ENCODE measurements at regions not wholly inside any gene's neighbourhood (a gene's known extent, or its start where the extent isn't known, plus 50 kb on each side); places are given as distances from the start of the nearest gene placed in this dataset.

- intact Hi-C loops (cut with DNase I): loop anchor here in 1 of 2 donors (5.0 kb wide), 1 partner anchor 1057 kb away; no protein-coding TSS in a partner anchor
- DNase-seq (ENCODE audit: low spot score): peak; percentile 47
Observed at GRCh38 chr2:129444751-129445150, 534.7 kb upstream of the RAB6C start.

GRCh38 chr2:129456691-129457090 lies 522.8 kb upstream of the RAB6C start:
- no peak for DNase-seq (ENCODE audit: low spot score)
- intact Hi-C loops (cut with DNase I): no loop called here

GRCh38 chr2:129457277-129457818 lies 522.1 kb upstream of the RAB6C start:
- DNase-seq (ENCODE audit: low spot score): peak; percentile 51
- intact Hi-C loops (cut with DNase I): no loop called here

DNA sequence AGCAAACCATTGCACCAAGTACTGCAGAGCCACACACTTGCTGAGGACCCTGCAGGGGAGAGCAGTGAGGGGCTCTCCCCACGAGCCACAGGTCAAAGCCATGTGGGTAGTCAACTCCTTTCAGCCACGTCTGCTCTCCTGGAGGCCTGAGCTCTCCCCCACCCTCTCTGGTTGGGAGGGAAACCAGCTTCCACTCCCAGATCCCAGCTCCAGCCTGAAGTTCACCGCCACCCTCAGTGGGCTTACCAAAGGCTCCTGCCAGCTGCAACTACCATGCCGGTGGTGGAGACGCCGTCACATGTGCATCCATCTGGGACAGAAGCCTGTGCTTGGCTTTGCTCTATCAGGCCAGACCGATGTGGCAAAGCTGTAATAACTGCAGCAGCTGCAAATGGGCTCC lies 521.5 kb upstream of the RAB6C start:
- DNase-seq (ENCODE audit: low spot score): peak; percentile 31
- intact Hi-C loops (cut with DNase I): no loop called here

DNA sequence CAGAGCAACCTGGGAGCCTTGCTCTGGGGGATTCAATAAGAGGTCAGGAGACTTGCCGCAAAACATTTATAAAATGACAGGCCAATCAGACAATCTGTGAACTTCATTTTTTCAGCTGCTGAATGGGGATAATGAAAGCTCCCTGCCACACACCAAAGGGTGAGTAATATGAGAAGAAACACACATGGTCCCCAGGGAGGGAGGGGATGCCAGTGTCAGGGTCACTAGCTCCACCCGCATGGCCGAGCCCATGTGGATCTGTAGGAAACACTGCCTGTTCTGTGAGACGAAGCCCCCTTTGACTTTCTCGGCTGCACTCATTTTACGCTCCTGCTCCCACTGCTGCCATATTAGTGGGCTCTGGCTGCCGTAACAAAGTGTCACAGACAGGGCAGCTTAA lies 521.0 kb upstream of the RAB6C start:
- peak; percentile 18 for DNase-seq (ENCODE audit: low spot score)
- intact Hi-C loops (cut with DNase I): no loop called here

- intact Hi-C loops (cut with DNase I): no loop called here
- DNase-seq (ENCODE audit: low spot score): peak; percentile 59
Observed at GRCh38 chr2:129459200-129459876, 520.1 kb upstream of the RAB6C start.

GRCh38 chr2:129459881-129460280 lies 519.6 kb upstream of the RAB6C start:
- intact Hi-C loops (cut with DNase I): no loop called here
- DNase-seq (ENCODE audit: low spot score): peak; percentile 45

- intact Hi-C loops (cut with DNase I): no loop called here
- DNase-seq (ENCODE audit: low spot score): peak; percentile 52
Observed at GRCh38 chr2:129460299-129461198, 518.9 kb upstream of the RAB6C start.

DNA sequence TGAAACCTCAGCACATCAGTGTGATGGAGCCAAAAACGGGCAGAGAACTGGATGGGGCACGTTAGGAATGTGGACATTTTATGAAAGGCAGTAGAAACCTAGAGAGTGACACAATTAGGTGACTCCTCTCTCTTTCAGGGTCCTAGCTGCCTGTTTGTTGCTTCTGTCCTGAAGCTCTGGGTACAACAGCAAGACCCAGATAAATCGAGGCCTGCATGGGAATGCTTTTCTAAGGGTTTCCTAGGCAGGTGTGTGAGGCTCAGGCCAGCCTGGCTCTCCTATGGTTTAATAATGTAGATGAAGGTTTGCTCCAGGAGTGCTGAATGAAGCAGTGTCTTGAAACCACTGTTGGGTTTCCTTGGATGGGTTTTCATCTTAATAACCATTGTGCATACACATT lies 517.1 kb upstream of the RAB6C start:
- no peak for DNase-seq (ENCODE audit: low spot score)
- intact Hi-C loops (cut with DNase I): no loop called here

GRCh38 chr2:129462967-129463366 lies 516.5 kb upstream of the RAB6C start:
- DNase-seq (ENCODE audit: low spot score): no peak
- intact Hi-C loops (cut with DNase I): no loop called here

- DNase-seq (ENCODE audit: low spot score): no peak
- intact Hi-C loops (cut with DNase I): no loop called here
Observed at GRCh38 chr2:129464036-129464435, 515.4 kb upstream of the RAB6C start.

DNA sequence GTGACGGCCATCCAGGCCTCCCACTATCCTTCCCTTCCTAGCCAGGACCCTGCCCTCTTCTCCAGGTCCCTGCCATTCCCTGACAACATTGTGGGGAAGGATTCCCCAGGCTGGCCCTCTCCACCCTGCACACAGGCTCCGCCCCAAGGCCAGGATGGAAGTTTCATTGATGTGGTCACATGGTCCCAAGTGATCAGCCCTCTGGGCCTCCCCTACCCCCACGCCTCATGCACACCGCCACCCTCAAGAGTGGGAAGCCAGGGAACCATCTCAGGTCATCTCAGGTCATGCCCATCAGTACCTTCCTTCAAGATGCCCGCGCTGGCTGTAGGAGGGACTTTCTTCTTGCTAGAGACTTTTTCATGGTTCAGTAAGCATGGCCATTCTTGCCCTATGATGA lies 514.8 kb upstream of the RAB6C start:
- intact Hi-C loops (cut with DNase I): no loop called here
- no peak for DNase-seq (ENCODE audit: low spot score)

DNA sequence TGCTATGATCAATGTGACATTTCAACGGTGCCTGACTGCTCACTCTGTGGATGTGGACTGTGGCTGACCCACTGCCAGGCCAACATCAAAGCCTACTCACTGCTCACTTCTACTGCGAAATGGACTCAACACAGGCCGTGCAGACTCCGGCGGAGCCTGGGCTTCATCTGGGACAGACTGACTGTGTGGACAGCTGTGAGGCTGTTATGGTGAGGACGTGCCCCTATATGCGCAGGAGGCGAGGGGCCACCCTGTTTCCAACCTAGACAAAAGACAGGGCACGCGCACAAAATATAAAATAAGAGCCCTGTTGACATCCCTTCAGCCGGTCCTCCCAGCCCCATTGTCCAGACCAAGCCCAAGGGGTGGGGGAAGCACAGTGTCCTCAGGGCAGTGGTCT lies 514.4 kb upstream of the RAB6C start:
- peak; percentile 67 for DNase-seq (ENCODE audit: low spot score)
- intact Hi-C loops (cut with DNase I): no loop called here

DNA sequence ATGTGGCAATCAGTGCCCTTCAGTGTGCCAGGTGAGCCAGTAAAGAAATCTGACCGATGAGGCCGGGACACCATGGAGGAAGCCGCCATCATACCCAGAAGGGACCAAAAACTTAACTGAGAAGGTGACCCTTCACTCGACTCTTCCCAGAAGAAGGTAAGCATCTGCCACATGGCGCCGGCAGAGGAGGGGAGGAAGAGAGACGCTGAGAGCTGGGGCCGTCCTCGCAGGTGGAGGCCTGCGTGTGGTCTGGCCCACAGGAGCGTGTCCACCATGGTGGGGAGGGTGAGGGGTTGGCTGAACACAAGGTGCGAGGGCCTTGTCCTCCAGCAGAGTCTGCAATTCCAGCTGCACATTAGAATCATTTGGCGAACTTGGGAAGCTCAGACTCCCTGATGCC lies 513.1 kb upstream of the RAB6C start:
- intact Hi-C loops (cut with DNase I): no loop called here
- DNase-seq (ENCODE audit: low spot score): no peak

DNA sequence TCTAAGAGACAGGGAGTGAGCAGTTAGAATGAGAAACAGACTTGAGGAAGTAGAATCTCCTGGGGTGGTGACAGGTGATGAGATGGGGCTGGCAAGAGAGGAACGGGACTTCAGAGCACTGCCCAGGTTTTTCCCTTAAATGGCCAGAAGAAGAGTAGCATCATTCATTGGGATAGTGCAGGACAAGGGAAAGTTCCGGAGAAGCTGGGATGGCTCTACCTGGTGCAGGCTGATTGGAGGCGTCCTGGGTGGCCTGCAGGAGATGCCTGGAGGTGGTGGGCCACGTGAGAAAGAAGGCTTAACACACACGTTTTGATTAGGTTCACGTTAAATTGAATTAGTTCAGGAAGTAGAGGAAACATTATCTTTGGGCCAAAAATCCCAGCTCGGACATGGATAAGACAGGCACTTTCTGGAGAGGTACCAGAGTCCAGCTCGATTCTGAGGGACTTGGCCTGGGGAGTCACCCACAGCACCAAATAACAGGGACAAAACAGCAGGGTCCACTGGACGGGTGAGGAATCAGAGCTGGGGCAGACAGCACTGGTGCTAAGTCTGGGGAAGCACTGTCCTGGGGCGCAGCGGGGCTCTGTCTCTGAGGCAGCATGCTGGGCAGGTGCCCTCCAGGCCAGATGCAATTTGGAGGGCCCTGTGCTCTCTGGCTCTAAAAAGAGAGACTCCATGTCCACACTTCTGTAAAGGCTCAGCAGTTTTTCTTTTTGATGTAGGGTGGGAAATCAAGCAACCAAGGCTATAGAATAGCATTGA lies 512.3 kb upstream of the RAB6C start:
- DNase-seq (ENCODE audit: low spot score): no peak
- intact Hi-C loops (cut with DNase I): no loop called here

GRCh38 chr2:129467941-129468340 lies 511.5 kb upstream of the RAB6C start:
- DNase-seq (ENCODE audit: low spot score): no peak
- intact Hi-C loops (cut with DNase I): loop anchor here in 1 of 2 donors (2.0 kb wide), 1 partner anchor 17 kb away; no protein-coding TSS in a partner anchor

- DNase-seq (ENCODE audit: low spot score): no peak
- intact Hi-C loops (cut with DNase I): loop anchor here in 1 of 2 donors (2.0 kb wide), 1 partner anchor 18 kb away; no protein-coding TSS in a partner anchor
Observed at GRCh38 chr2:129468879-129469278, 510.6 kb upstream of the RAB6C start.

GRCh38 chr2:129469389-129469788 lies 510.1 kb upstream of the RAB6C start:
- DNase-seq (ENCODE audit: low spot score): no peak

GRCh38 chr2:129469871-129470270 lies 509.6 kb upstream of the RAB6C start:
- intact Hi-C loops (cut with DNase I): loop anchor here in 1 of 2 donors (2.0 kb wide), 1 partner anchor 19 kb away; no protein-coding TSS in a partner anchor
- DNase-seq (ENCODE audit: low spot score): no peak

More at GRCh38 chr2:129469389-129469788, 510.1 kb upstream of the RAB6C start:
- intact Hi-C loops (cut with DNase I): loop anchor here in 1 of 2 donors (2.0 kb wide), 1 partner anchor 19 kb away; no protein-coding TSS in a partner anchor

All from posterior vena cava (tissue), 2 donors.